Adrenal gland (tissue), 5 donors: ENCODE measurements at regions not wholly inside any gene's neighbourhood (a gene's known extent, or its start where the extent isn't known, plus 50 kb on each side); places are given as distances from the start of the nearest gene placed in this dataset.

Experiments used
- POLR2A ChIP-seq, 2 donors: fragments of 450-650 bp; IDR thresholded peaks; one replicate each; pipeline ENCODE4 v1.6.1; 2017; ENCODE audit warnings: antibody characterized with exemption in 2 of 2, mild to moderate bottlenecking in 2 of 2, moderate library complexity in 1 of 2
- TF ChIP-seq, protein P1 (sequence below), 6 experiments: fragments of 450-650 bp in 4 of 6; fragments of 200-600 bp in 2 of 6; sonication (generic) in 1 of 6; IDR thresholded peaks; 1 replicate in 5 of 6; 2 replicates in 1 of 6; pipeline versions ENCODE4 v1.5.1 to v1.8.0; 2016 to 2021; ENCODE audit warnings: antibody characterized with exemption in 6 of 6, mild to moderate bottlenecking in 2 of 6, moderate library complexity in 1 of 6
- donor health status: DM: no; HTN: no; CAD: no.

DNA sequence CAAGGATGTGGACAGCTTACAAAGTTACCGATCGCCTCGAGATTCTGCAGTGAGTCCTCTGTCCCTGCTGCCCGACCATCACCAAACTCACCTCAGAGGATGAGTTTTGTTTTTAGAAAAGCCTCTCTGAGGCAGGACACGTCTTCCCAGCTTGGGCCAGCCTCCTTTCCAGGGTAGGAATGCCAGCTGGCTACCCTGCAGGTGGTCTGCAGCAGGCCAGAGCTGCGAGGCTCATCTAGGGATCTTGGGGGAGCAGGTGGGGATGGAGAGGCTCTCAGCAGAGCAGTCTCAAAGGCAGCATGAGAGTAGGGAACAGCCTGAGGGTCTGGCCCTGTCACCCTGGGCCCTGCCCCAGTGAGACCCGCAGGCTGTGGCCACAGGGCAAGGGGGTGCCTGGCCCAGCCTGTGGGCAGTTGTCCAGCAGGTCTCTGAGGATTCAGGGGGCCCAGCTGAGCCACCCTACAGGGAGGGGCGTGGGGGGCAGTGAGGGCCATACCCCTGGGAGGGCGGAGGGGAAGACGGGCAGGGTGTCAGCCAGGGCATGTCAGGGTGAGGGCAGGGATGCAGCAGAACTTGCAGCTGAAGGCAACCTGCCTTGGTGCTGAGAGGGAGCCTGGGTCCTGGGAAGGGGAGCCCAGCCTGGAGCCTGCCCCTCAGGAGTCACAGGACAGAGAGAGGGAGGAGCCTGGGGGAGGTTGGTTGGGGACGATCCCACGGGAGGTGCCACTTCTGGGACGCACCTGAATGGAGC is 57.3 kb upstream of the TPM4 start:
- TF ChIP-seq, protein P1, sequence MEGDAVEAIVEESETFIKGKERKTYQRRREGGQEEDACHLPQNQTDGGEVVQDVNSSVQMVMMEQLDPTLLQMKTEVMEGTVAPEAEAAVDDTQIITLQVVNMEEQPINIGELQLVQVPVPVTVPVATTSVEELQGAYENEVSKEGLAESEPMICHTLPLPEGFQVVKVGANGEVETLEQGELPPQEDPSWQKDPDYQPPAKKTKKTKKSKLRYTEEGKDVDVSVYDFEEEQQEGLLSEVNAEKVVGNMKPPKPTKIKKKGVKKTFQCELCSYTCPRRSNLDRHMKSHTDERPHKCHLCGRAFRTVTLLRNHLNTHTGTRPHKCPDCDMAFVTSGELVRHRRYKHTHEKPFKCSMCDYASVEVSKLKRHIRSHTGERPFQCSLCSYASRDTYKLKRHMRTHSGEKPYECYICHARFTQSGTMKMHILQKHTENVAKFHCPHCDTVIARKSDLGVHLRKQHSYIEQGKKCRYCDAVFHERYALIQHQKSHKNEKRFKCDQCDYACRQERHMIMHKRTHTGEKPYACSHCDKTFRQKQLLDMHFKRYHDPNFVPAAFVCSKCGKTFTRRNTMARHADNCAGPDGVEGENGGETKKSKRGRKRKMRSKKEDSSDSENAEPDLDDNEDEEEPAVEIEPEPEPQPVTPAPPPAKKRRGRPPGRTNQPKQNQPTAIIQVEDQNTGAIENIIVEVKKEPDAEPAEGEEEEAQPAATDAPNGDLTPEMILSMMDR (IDR thresholded peaks at IDR 0.05): no peak
- no peak for TF ChIP-seq POLR2A (IDR thresholded peaks at IDR 0.05)
